GM23248 (cell line): ENCODE measurements at regions not wholly inside any gene's neighbourhood (a gene's known extent, or its start where the extent isn't known, plus 50 kb on each side); places are given as distances from the start of the nearest gene placed in this dataset.

Experiments used
- EZH2 ChIP-seq: fragments of 200-600 bp; sonication (generic); IDR thresholded peaks from 2 replicates; pipeline ENCODE4 v1.6.1; 2018; ENCODE audit warnings: antibody characterized with exemption, mild to moderate bottlenecking; ENCODE audit not compliant: insufficient read depth, poor library complexity, severe bottlenecking
- EZH2phosphoT487 ChIP-seq: fragments of 200-600 bp; sonication (generic); IDR thresholded peaks from 2 replicates; pipeline ENCODE4 v1.6.1; 2018; ENCODE audit warnings: antibody characterized with exemption, moderate library complexity, mild to moderate bottlenecking, low read depth; ENCODE audit not compliant: insufficient read depth

DNA sequence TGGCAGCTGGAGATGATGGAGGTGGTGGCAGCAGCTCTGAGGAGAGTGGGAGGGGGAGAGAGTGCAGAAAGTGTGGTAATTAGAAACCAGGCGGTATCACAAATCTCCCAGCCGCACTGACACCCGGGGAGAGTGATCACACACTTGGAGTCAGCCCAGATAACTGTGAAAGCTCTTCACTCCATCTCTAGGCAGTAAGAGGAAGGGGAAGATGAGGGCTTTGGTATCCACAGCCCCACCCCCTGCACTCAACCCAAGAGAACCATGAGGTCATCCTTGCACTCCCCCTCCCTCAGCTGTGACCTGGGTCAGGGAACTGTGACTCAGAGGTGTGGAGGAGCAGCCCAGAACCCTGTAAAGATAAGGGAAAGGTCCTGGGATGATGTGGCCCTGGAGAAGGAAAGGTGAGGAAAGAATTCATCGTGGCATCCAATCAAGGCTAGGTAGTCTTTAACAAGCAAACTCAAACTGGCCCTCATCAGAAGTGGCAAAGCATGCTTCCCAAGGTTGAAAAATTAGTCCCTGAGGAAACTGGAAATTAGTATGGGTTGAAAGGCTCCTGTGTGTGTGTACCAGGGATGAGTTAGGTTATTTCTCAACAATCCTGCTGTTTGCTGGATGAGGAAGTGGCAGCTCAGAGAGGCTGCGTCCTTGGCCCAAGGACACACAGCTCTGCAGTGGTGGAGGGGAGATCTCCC lies 111.0 kb upstream of the LHX5 start:
- no peak for TF ChIP-seq EZH2phosphoT487
- TF ChIP-seq EZH2 = no peak
